ENCODE measurements at regions not wholly inside any gene's neighbourhood (a gene's known extent, or its start where the extent isn't known, plus 50 kb on each side); places are given as distances from the start of the nearest gene placed in this dataset.

DNA sequence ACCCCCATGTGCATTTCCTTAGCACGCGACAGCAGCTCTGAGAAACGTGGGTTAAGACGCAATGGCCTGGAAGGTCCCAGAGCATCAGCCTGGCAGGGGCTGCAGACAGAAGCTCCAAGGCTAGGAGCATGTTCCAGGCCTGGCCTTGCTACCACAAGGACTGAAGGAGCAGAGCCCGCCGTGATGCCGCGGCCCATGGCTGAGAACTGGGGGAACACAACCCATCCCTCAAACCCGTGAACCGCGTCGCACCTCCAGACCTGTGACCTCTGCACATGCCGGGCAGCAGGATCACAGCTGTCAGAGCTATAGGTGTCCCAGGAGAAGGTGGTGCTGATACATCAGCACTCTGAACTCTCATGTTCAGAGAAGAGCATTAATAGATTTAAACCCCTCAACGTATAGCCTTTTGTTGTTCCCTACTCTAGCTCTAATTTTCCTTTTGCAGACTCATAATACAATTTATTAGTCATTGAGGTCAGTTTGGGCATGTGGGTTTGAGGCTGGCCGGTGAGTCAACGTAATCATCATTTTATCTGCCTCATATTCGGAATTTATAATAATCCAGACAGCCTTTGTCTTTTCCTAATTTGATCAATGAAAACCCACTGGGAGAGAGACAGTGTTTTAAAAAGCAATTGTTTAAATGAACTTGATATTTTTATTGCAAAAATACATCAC is 222.5 kb upstream of the TCERG1L start:
- Histone ChIP-seq H3K27me3 (peaks cover 0 to 33% of the 10 kb centered on the region in 2 donors), H3K9me3 (no peaks in the 10 kb centered on the region), H3K4me1 (no peaks in the 10 kb centered on the region), H3K4me3 (no peak overlapping the region), H3K36me3 (no peaks in the 10 kb centered on the region), H3K27ac (no peak overlapping the region)
- DNase-seq (ENCODE audit: low spot score in 2 of 2), result no peak
- TF ChIP-seq POLR2A (IDR thresholded peaks at IDR 0.05) (no peak), POLR2AphosphoS5 (IDR thresholded peaks at IDR 0.05) (no peak)
- TF ChIP-seq, protein P1, sequence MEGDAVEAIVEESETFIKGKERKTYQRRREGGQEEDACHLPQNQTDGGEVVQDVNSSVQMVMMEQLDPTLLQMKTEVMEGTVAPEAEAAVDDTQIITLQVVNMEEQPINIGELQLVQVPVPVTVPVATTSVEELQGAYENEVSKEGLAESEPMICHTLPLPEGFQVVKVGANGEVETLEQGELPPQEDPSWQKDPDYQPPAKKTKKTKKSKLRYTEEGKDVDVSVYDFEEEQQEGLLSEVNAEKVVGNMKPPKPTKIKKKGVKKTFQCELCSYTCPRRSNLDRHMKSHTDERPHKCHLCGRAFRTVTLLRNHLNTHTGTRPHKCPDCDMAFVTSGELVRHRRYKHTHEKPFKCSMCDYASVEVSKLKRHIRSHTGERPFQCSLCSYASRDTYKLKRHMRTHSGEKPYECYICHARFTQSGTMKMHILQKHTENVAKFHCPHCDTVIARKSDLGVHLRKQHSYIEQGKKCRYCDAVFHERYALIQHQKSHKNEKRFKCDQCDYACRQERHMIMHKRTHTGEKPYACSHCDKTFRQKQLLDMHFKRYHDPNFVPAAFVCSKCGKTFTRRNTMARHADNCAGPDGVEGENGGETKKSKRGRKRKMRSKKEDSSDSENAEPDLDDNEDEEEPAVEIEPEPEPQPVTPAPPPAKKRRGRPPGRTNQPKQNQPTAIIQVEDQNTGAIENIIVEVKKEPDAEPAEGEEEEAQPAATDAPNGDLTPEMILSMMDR (IDR thresholded peaks at IDR 0.05), result no peak
- intact Hi-C loops (cut with DNase I; ENCODE audit: low total_unique reads), result no loop called here

DNA sequence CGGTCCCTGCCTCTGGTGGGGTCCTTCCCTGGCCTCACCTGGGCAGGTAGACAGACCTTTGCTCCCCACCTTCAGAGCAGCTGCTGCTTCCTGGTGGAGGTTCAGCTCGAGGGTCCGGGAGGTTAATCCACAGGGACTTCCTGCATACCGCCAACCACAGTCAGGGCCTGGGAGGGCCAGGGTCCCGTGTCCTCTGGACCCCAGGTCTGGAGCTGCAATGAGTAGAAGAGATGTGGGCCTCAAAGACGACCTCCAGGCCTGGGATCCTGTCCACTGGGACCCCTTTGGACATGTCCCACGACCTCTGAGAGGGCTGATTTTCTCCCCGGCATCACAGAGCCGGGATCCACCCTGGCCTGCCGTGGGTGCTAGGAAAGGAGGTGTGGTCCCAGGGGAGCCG is 223.3 kb upstream of the TCERG1L start:
- Histone ChIP-seq H3K4me3 (no peak overlapping the region), H3K4me1 (no peaks in the 10 kb centered on the region), H3K9me3 (no peaks in the 10 kb centered on the region), H3K27ac (no peak overlapping the region), H3K27me3 (peaks cover 0 to 27% of the 10 kb centered on the region in 2 donors), H3K36me3 (no peaks in the 10 kb centered on the region)
- DNase-seq (ENCODE audit: low spot score in 2 of 2), result no peak
- TF ChIP-seq, protein P1 (IDR thresholded peaks at IDR 0.05), result no peak
- no peak for TF ChIP-seq POLR2A (IDR thresholded peaks at IDR 0.05)
- no peak for TF ChIP-seq POLR2AphosphoS5 (IDR thresholded peaks at IDR 0.05)
- intact Hi-C loops (cut with DNase I; ENCODE audit: low total_unique reads), result no loop called here

DNA sequence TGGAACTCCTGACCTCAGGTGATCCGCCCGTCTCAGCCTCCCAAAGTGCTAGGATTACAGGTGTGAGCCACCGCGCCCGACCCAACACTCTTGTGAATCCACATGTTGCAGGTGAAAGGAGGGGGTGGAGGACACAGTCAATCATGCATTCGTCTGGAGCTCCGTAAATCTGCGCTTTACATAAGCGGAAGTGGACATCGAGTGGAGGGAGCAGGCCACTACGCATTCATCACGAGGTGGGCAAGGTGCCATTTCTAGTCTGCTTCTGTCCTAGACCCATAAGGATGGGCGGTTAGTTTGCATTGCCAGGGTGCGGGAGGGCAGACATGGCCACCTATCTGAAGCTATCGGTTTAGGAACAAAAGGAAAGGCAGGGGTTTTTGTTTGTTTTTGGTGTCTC is 225.2 kb upstream of the TCERG1L start:
- DNase-seq (ENCODE audit: low spot score in 2 of 2), result no peak
- TF ChIP-seq, protein P1 (IDR thresholded peaks at IDR 0.05), result no peak
- TF ChIP-seq POLR2A (IDR thresholded peaks at IDR 0.05) (no peak), POLR2AphosphoS5 (IDR thresholded peaks at IDR 0.05) (no peak)
- Histone ChIP-seq H3K27me3 (peaks cover 0 to 14% of the 10 kb centered on the region in 2 donors), H3K27ac (no peak overlapping the region), H3K4me3 (no peak overlapping the region), H3K9me3 (no peaks in the 10 kb centered on the region), H3K36me3 (no peaks in the 10 kb centered on the region), H3K4me1 (no peaks in the 10 kb centered on the region)
- intact Hi-C loops (cut with DNase I; ENCODE audit: low total_unique reads), result no loop called here

DNA sequence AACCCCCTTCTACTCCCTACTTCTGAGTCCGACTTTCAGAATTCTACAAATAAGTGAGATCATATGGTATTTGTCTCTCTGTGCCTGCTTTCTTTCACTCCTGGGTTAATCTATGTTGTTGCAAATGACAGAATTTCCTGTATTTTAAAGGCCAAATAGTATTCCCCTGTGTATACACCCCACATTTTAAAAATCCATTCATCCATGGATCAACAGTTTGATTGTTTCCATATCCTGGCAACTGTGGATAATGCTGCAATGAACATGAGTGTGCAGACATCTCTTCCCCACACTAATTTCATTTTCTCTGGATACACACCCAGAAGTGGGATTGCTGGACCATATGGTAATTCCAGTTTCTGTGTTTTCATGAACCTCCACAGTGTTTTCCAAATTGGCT is 225.8 kb upstream of the TCERG1L start:
- Histone ChIP-seq H3K36me3 (no peaks in the 10 kb centered on the region), H3K9me3 (no peaks in the 10 kb centered on the region), H3K27ac (no peak overlapping the region), H3K4me1 (no peaks in the 10 kb centered on the region), H3K27me3 (peaks cover 0 to 9% of the 10 kb centered on the region in 2 donors), H3K4me3 (no peak overlapping the region)
- no peak for DNase-seq (ENCODE audit: low spot score in 2 of 2)
- intact Hi-C loops (cut with DNase I; ENCODE audit: low total_unique reads), result no loop called here
- no peak for TF ChIP-seq POLR2A (IDR thresholded peaks at IDR 0.05)
- TF ChIP-seq, protein P1 (IDR thresholded peaks at IDR 0.05), result no peak
- TF ChIP-seq POLR2AphosphoS5 (IDR thresholded peaks at IDR 0.05), result no peak

DNA sequence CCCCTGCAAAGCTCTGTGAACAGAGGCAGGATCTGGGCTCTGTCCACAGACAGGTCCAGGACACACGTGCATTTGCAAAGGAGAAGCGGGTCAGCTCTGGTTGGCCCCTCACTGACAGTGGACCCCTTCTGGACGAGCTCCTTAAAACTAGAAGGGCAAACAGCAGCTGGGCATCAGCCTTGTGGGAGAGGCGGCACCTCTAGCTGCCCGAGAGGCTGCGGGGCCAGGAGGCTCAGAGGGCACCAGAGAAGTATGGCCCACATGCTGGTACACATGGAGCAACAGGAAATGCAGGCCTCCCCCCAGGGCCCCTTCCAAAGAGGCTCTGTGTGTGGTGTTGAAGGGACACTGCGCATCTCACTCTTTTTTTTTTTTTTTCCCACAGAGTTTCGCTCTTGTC is 233.0 kb upstream of the TCERG1L start:
- Histone ChIP-seq H3K27ac (no peak overlapping the region), H3K36me3 (no peaks in the 10 kb centered on the region), H3K4me1 (no peaks in the 10 kb centered on the region), H3K9me3 (no peaks in the 10 kb centered on the region), H3K27me3 (peaks cover 0 to 46% of the 10 kb centered on the region in 2 donors), H3K4me3 (no peak overlapping the region)
- no peak for DNase-seq (ENCODE audit: low spot score in 2 of 2)
- intact Hi-C loops (cut with DNase I; ENCODE audit: low total_unique reads), result no loop called here
- TF ChIP-seq, protein P1 (IDR thresholded peaks at IDR 0.05), result no peak
